Middle frontal gyrus (tissue), 1 donor: ENCODE measurements at regions not wholly inside any gene's neighbourhood (a gene's known extent, or its start where the extent isn't known, plus 50 kb on each side); places are given as distances from the start of the nearest gene placed in this dataset.

Source experiments
- DNase-seq: peaks from one replicate; pipeline ENCODE4 v3.0.0-alpha.2; 2015; ENCODE audit warnings: low spot score; ENCODE audit errors: extremely low spot score

DNA sequence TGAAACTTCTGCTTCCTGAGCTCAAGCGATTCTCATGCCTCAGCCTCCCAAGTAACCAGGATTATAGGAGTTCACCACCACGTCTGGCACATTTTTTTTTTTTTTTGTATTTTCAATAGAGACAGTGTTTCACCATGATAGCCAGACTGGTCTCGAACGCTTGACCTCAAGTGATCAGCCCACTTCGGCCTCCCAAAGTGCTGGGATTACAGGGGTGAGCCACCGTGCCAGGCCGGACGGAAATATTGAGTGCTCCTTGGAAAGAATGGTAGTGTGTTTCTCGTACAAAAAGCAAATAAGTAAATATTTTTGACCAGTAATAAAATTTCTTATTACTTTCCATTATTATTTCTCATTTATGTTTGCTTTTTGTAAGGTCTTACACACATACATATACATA, 1307.9 kb upstream of the CDH6 start:
- no peak for DNase-seq

DNA sequence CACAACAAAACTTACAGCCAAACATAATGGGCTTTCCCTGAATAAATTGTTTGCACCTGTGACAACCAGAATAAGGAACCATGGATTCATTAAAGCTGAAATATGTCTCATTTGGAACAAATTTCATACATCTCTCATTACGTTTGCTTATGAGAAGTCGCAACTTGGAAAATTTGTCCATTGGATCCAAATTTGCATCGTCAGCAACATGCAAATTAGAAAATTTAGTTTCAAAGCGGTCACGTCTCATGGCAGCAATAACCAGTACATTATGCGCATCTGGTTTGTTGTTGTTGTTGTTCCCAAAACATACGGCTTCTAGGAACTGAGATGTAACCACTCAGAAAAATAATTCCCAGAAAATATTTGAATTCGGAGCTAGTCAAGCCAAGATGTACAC, 1311.5 kb upstream of the CDH6 start:
- DNase-seq, result no peak

- DNase-seq, result no peak
Measured at GRCh38 chr5:29879401-29879800, 1314.1 kb upstream of the CDH6 start.

DNA sequence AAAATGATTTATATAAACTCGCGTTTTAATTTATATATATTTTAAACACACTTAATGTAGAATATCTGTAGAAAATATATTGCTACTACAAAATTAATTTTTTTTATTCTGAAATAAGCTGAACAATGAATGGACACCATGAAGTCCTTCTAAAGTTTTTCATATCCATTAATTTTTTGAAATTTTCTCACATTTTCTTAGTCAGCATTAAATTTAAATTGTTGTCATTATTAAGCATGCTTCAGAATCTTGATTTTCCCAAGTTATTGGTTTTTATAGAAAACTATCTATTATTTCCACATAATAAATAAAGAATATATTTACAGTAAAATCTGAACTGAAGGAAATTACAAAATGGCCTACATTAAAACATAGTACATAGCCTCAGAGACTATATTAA, 1314.9 kb upstream of the CDH6 start:
- no peak for DNase-seq

- DNase-seq, result no peak
Measured at GRCh38 chr5:29867155-29867554, 1326.3 kb upstream of the CDH6 start.

DNA sequence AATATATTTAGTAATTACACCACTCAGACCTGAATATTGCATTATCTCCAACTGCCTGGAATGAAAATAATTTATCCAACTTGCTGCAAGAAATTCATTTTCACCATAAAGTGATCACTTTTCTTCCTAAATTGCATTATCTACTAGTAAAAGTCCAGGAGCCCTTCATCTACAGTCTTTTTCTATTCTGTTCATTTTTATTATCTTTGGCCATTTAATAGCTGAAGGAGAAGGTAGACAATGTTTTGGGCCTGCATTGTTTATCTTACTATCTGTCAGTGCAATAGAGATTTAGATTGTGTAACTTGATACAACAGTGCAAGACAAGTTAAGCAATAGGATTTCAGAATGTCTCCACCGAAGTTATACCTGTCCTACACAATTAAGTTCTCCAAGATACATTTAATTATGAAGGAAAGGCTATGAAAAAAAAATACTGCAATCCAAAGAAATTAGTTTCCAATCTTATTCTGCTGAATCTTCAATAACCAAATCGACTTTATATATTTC, 1339.7 kb upstream of the CDH6 start:
- DNase-seq, result no peak

DNA sequence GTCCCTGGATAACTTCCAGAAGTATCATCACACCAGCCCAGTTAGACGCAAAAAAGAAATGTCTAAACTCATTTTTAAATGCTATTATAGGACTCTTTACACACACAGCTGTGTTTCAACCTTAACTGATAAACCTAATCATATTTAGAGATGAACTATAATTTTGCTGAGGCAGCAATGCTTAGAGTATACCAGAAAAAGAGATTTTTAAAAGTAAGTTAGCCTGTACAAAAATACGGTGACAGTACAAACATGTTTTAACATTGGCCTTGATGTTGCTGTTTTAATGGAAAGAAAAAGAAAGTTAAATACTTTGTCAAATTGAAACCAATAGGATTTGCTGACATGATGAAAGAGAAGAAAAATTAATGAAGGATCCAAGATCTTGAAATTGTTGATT, 1341.2 kb upstream of the CDH6 start:
- DNase-seq, result no peak

DNA sequence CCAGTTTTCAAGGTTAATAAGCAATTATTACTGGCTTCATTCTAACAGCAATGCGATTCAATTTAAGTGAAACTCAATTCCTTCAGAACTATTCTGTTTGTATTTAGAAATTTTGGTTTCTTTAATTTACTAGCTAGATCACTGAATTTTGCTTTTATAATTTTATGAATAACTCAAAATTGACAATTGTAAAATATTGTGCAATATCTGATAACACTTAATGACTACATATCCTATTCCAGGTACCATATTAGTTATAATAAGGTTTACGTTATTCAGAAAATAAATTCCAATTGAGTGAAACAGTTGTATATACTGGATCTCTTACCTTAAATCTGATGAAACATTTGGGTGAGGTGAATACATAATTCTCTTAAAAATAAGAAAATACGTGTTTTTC, 1348.3 kb upstream of the CDH6 start:
- DNase-seq, result no peak

DNA sequence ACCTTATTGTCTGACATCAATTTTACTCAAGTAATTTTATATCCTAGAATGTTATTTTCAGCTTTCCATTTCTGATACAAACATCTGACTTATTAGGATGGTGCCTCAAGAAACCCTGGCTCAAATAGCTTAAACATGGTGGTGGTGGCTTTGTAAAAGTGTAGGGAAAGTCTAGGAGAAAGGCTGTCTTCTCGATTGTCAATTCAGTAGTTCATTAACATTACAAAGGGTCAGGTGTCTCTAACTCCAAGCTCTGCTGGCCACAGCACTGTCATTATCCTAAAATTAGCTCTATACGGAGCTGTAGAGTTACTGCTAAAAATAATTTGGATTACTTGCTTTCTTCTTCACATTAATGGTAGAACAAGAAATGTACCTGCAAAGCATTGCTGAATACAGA, 1360.1 kb upstream of the CDH6 start:
- no peak for DNase-seq

GRCh38 chr5:29822521-29822920, 1371.0 kb upstream of the CDH6 start:
- DNase-seq, result no peak

GRCh38 chr5:29811914-29812679, 1381.4 kb upstream of the CDH6 start:
- no peak for DNase-seq

DNA sequence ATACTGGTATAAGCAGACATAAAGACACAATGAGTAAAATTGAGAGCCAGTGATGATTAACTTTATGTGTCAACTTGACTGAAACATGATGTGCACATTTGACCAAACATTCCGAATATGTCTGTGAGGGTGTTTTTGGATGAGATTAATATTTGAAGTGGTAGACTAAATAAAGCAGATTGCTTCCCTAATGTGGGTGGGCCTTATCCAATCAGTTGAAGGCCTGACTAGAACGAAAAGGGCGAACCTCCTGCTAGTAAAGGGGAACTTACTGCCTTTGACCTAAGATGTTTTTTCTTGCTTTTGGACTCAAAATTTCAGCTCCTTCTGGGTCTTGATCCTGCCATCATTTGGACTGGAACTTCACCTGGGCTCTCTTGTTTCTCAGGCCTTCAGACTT, 1387.7 kb upstream of the CDH6 start:
- DNase-seq, result no peak

DNA sequence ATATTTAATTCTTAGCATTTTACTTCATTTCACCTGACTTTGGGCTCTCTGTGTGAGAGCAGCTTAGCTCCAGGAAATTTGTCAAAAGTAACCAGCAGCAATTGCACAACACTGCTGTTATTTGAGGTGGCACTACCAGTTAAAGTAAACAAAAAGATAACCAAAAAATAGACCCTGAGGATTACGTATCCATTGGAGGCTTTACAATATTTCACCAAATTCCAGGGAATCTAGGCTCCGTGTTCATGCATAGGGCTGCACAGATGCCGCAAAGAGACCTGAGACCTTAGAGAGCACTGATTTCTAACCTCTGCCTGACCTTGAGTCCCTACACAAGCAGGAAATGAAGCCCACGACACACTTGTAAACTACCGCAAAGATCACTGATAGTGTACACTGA, 1392.7 kb upstream of the CDH6 start:
- DNase-seq, result no peak

- DNase-seq, result no peak
Measured at GRCh38 chr5:29796013-29796412, 1397.5 kb upstream of the CDH6 start.

DNA sequence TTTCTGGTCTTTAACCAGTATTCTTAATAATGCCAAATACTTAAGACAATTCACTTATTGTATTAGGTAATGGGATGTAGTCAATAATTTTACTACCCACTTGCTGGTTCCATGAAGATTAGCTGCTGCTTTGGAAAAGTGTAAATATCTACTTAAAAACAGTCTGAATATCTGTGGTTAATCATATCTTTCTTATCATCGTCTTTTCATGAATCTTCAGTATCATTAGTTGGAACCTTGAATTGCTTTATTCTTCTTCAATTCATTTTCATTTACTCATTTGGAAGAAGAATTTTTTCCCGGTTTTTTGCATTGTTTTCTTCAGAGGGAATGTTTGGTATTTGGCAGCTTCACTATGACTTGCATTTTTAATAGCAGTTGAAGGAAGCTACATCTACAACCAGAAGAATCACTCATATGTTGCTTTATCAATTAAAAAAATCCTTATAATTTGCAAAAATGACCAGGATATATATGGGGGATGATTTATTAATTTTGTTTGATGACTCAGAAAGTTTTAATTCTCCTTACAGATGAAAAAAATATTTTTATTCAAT, 1398.3 kb upstream of the CDH6 start:
- no peak for DNase-seq

- no peak for DNase-seq
Measured at GRCh38 chr5:29794141-29794787, 1399.2 kb upstream of the CDH6 start.

GRCh38 chr5:29790281-29790680, 1403.2 kb upstream of the CDH6 start:
- DNase-seq, result no peak

GRCh38 chr5:29780401-29780800, 1413.1 kb upstream of the CDH6 start:
- DNase-seq, result no peak

GRCh38 chr5:29779141-29779540, 1414.3 kb upstream of the CDH6 start:
- no peak for DNase-seq

DNA sequence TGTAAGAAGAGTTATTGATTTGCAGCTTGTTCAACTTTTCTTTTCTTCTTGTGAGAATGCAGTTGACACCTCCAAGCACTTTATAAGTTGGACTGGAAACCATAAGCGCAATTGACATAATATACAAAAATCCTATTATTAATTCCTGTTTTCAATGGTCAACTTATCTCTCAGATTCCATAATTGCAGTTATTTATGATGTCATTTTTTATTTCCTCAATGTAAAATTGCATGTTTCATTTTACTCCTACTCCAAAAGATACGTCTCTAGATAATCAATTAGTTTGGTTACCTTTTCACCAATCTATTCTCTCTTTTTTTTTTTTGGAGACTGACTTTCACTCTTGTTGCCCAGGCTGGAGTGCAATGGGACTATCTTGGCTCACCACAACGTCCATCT, 1416.1 kb upstream of the CDH6 start:
- no peak for DNase-seq

DNA sequence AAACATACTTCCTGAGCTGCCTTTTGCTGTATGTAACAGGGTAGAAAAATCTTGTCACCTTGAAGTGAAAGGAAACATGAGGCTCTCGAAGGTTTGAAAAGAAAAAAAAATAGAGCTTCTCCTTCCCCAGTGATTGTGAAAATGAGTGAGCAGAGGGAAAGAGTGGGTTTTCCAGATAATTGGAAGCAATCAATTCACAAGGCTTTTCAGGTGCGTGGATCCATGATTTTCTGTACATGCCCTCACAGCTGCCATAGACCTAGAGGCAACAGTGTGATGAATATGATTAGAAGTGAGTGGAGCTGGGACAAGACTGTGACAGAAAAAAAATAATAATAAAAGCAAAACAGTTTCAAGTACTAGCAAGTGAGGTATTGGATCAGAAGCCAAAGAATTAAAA, 1422.5 kb upstream of the CDH6 start:
- no peak for DNase-seq

DNA sequence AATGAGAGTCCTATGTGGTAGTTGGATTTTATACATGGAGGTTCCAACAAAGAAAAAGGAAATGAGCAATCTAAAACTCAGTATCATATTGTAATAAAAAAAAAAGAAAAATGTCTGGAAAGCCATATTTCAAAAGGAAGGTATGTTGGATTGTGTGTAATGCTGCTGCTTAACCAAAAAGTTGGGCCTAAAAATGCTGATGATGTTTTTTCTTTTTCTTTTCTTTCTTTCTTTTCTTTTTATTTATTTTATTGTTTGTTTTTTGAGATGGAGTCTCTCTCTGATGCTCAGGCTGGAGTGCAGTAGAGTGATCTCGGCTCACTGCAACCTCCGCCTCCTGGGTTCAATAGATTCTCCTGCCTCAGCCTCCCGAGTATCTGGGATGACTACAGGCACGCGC, 1424.0 kb upstream of the CDH6 start:
- no peak for DNase-seq

DNA sequence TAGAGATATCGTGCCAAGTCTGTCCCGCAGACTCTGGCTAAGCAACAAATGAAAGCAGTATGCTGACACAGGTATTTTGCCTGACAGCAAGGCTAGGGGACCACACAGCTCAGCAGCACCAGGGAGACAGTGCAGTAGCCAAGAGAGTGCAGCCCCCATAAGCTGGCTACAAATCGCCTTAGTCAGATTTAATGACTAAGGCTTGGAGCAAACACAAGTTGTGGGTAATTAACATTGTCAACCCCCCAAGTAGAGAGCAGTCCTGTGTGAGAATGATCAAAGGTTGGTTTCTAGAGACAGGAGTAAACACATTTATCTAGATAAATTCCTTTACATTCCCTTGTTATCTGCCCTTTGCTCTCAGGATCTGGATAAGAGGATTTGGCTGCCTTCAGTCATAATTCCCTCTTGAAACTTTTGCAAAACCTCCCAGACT, 1434.5 kb upstream of the CDH6 start:
- no peak for DNase-seq
